Endometrium (tissue), 2 donors: ENCODE measurements at regions not wholly inside any gene's neighbourhood (a gene's known extent, or its start where the extent isn't known, plus 50 kb on each side); places are given as distances from the start of the nearest gene placed in this dataset.

Experiments
- FAIRE-seq: peaks from 2 replicates; lab custom pipeline; 2012; peaks lifted over from hg19 to GRCh38; lab: Jason Lieb, UNC
- donor health status: control.
- donor health status: control.

GRCh38 chr10:131490991-131491594, 179.6 kb upstream of the TCERG1L start:
- FAIRE-seq = no peak

- no peak for FAIRE-seq
These were observed 180.8 kb upstream of the TCERG1L start for GRCh38 chr10:131492211-131492857.

GRCh38 chr10:131493432-131493831, 181.9 kb upstream of the TCERG1L start:
- no peak for FAIRE-seq

- FAIRE-seq = no peak
These were observed 182.9 kb upstream of the TCERG1L start for GRCh38 chr10:131494451-131494850.

GRCh38 chr10:131495224-131495623, 183.7 kb upstream of the TCERG1L start:
- FAIRE-seq = no peak

GRCh38 chr10:131495892-131496291, 184.4 kb upstream of the TCERG1L start:
- FAIRE-seq = no peak

- no peak for FAIRE-seq
These were observed 185.0 kb upstream of the TCERG1L start for GRCh38 chr10:131496351-131497052.

GRCh38 chr10:131499566-131499965, 188.0 kb upstream of the TCERG1L start:
- no peak for FAIRE-seq

GRCh38 chr10:131500181-131500580, 188.7 kb upstream of the TCERG1L start:
- FAIRE-seq = no peak

- FAIRE-seq = no peak
These were observed 189.4 kb upstream of the TCERG1L start for GRCh38 chr10:131500892-131501291.

- FAIRE-seq = no peak
These were observed 192.5 kb upstream of the TCERG1L start for GRCh38 chr10:131503992-131504391.

GRCh38 chr10:131511391-131511790, 199.9 kb upstream of the TCERG1L start:
- FAIRE-seq = no peak

- FAIRE-seq = no peak
These were observed 201.3 kb upstream of the TCERG1L start for GRCh38 chr10:131512852-131513251.

GRCh38 chr10:131513445-131513844, 201.9 kb upstream of the TCERG1L start:
- no peak for FAIRE-seq

GRCh38 chr10:131513901-131514300, 202.4 kb upstream of the TCERG1L start:
- no peak for FAIRE-seq

- no peak for FAIRE-seq
These were observed 202.9 kb upstream of the TCERG1L start for GRCh38 chr10:131514454-131514853.

GRCh38 chr10:131516285-131516684, 204.8 kb upstream of the TCERG1L start:
- no peak for FAIRE-seq

- FAIRE-seq = no peak
These were observed 206.3 kb upstream of the TCERG1L start for GRCh38 chr10:131517781-131518180.

GRCh38 chr10:131519723-131520605, 208.4 kb upstream of the TCERG1L start:
- no peak for FAIRE-seq

GRCh38 chr10:131531265-131532190, 220.0 kb upstream of the TCERG1L start:
- no peak for FAIRE-seq

- no peak for FAIRE-seq
These were observed 220.8 kb upstream of the TCERG1L start for GRCh38 chr10:131532291-131532690.
